Heart right ventricle (tissue), 16 donors: ENCODE measurements at regions not wholly inside any gene's neighbourhood (a gene's known extent, or its start where the extent isn't known, plus 50 kb on each side); places are given as distances from the start of the nearest gene placed in this dataset.

Experiments
- ATAC-seq, 8 donors: fragments of 200-7000 bp; cut with Tn5 transposase; one replicate each; pipeline ENCODE4 v1.9.1; 2020; ENCODE audit warnings: mild to moderate bottlenecking in 8 of 8, moderate library complexity in 8 of 8, moderate number of reproducible peaks in 1 of 8
- DNase-seq, 2 donors: peaks; one replicate each; pipeline ENCODE4 v3.0.0-alpha.2; 2020
- H3K27ac ChIP-seq, 10 donors: fragments of 200-600 bp; sonication (generic) in 2 of 10; one replicate each; pipeline versions ENCODE4 v1.5.0 to v1.8.0; 2020 to 2022; ENCODE audit warnings: mild to moderate bottlenecking in 3 of 10
- H3K27me3 ChIP-seq, 7 donors: fragments of 200-600 bp; one replicate each; pipeline ENCODE4 v1.8.0; 2021 to 2022; ENCODE audit warnings: mild to moderate bottlenecking in 2 of 7
- H3K36me3 ChIP-seq, 9 donors: fragments of 200-600 bp; sonication (generic) in 1 of 9; one replicate each; pipeline versions ENCODE4 v1.5.0 to v1.8.0; 2020 to 2022; ENCODE audit warnings: mild to moderate bottlenecking in 2 of 9
- H3K4me1 ChIP-seq, 9 donors: fragments of 200-600 bp; sonication (generic) in 1 of 9; one replicate each; pipeline versions ENCODE4 v1.5.0 to v1.8.0; 2020 to 2022; ENCODE audit warnings: mild to moderate bottlenecking in 4 of 9
- H3K4me3 ChIP-seq, 10 donors: fragments of 200-600 bp; sonication (generic) in 2 of 10; one replicate each; pipeline versions ENCODE4 v1.5.0 to v1.8.0; 2020 to 2022; ENCODE audit warnings: mild to moderate bottlenecking in 7 of 10, moderate library complexity in 2 of 10
- H3K9me3 ChIP-seq, 11 donors: fragments of 200-600 bp in 10 of 11; sonication (generic) in 2 of 11; one replicate each; pipeline versions ENCODE4 v1.5.0 to v1.8.0; 2013 to 2022; ENCODE audit warnings: mild to moderate bottlenecking in 2 of 11, control low read depth in 1 of 11, moderate library complexity in 1 of 11
- CTCF ChIP-seq, 9 donors: fragments of 200-600 bp; sonication (generic) in 2 of 9; IDR thresholded peaks; one replicate each; pipeline versions ENCODE4 v1.5.0 to v1.8.0; 2021 to 2022; ENCODE audit warnings: antibody characterized with exemption in 9 of 9, mild to moderate bottlenecking in 5 of 9, moderate library complexity in 1 of 9
- WGBS, 2 donors: extraction: QIAGEN DNeasy Blood & Tissue Kit; methylation state at CpG; one replicate each; pipeline ENCODE4 v1.1.7; 2013; ENCODE audit warnings: inconsistent platforms in 1 of 2; 5-methylcytosine and 5-hydroxymethylcytosine counted together
- intact Hi-C, 10 donors: fragments of 100-400 bp; cut with DNase I; formaldehyde crosslinking; loops; one replicate each; pipeline versions ENCODE4 v1.11.1 to v1.14.2; 2022
- donor health status: Arrhythmogenic right ventricular cardiomyopathy.
- donor health status: ischemic (EF 13 %, LVEDD 7.1; RV severe dilation, severe dysfunction).
- donor health status: healthy with polysubstance abuse.
- donor health status: DM: no; HTN: yes; CAD: no.
- donor health status: DM: no; HTN: no; CAD: no.
- donor health status: ischemic (EF 25% LVEDD 6.9; RV normal size, moderate dysfunction).
- donor health status: ischemic (EF 25% LVEDD 5.7; RV mildly dilated, moderate dysfunction).
- donor health status: healthy.
- donor health status: DM: yes; HTN: yes; CAD: no.
- donor health status: Ischemic cardiomyopathy.
- donor health status: ischemic (EF 35%, LVEDD 5.7; RV mildly dilated, moderate dysfunction).
- donor health status: nonischemic (EF 11% LVEDD 7.7; RV severe dilation, severe dysfunction).
- donor health status: DM: yes; HTN: yes; CAD: no.
- donor health status: PGD.
- donor health status: ischemic (EF 29% LVEDD 5.4; RV normal size, mild dysfunction).
- donor health status: nonischemic (EF 23%, LVEDD 6.1; RV moderate dilation, normal function).

- Histone ChIP-seq H3K4me1 (peaks cover 0 to 7% (median 0%) of the 10 kb centered on the region in 9 donors), H3K4me3 (no peak overlapping the region), H3K36me3 (no peaks in the 10 kb centered on the region), H3K27ac (no peak overlapping the region), H3K9me3 (peaks cover 0 to 13% (median 0%) of the 10 kb centered on the region in 11 donors), H3K27me3 (no peaks in the 10 kb centered on the region)
- DNase-seq (no peak), ATAC-seq (peak in 3 of 8 donors; percentile 58 to 80 (median 69))
- 57 to 58% methylated on average over 7 of the region's 7 CpGs for WGBS, 2 donors
- intact Hi-C loops = no loop called here
- TF ChIP-seq CTCF (IDR thresholded peaks at IDR 0.05) = no peak
Observed at GRCh38 chr1:57910305-57910704, 486.4 kb upstream of the DAB1 start.

GRCh38 chr1:57908147-57908890, 484.5 kb upstream of the DAB1 start:
- Histone ChIP-seq H3K4me3 (no peak overlapping the region), H3K27me3 (no peaks in the 10 kb centered on the region), H3K36me3 (no peaks in the 10 kb centered on the region), H3K9me3 (peaks cover 0 to 5% (median 0%) of the 10 kb centered on the region in 11 donors), H3K4me1 (peaks cover 0 to 7% (median 0%) of the 10 kb centered on the region in 9 donors), H3K27ac (no peak overlapping the region)
- ATAC-seq (no peak), DNase-seq (no peak)
- WGBS, 2 donors = 59 to 69% methylated on average over 6 of the region's 6 CpGs
- no peak for TF ChIP-seq CTCF (IDR thresholded peaks at IDR 0.05)
- intact Hi-C loops = no loop called here

- Histone ChIP-seq H3K4me1 (no peaks in the 10 kb centered on the region), H3K9me3 (no peaks in the 10 kb centered on the region), H3K36me3 (no peaks in the 10 kb centered on the region), H3K4me3 (no peak overlapping the region), H3K27me3 (peaks cover 0 to 4% (median 0%) of the 10 kb centered on the region in 7 donors), H3K27ac (no peak overlapping the region)
- intact Hi-C loops = no loop called here
- no peak for DNase-seq
- ATAC-seq = no peak
- 83 to 84% methylated on average over 7 of the region's 7 CpGs for WGBS, 2 donors
- TF ChIP-seq CTCF (IDR thresholded peaks at IDR 0.05) = no peak
Observed at GRCh38 chr1:57901208-57901919, 477.5 kb upstream of the DAB1 start.

GRCh38 chr1:57898531-57898930, 474.7 kb upstream of the DAB1 start:
- Histone ChIP-seq H3K4me3 (no peak overlapping the region), H3K9me3 (no peaks in the 10 kb centered on the region), H3K27me3 (peaks cover 0 to 8% (median 0%) of the 10 kb centered on the region in 7 donors), H3K36me3 (no peaks in the 10 kb centered on the region), H3K27ac (no peak overlapping the region), H3K4me1 (no peaks in the 10 kb centered on the region)
- intact Hi-C loops = no loop called here
- ATAC-seq (no peak), DNase-seq (no peak)
- TF ChIP-seq CTCF (IDR thresholded peaks at IDR 0.05) = no peak
- WGBS, 2 donors = 87% methylated on average over 7 of the region's 7 CpGs
